ENCODE measurements at regions not wholly inside any gene's neighbourhood (a gene's known extent, or its start where the extent isn't known, plus 50 kb on each side); places are given as distances from the start of the nearest gene placed in this dataset.

- Mint-ChIP-seq H3K4me3 (no peak overlapping the region), H3K9me3 (peaks cover 54 to 64% of the 10 kb centered on the region in 2 experiments), H3K36me3 (ENCODE audit: insufficient read depth in 1 of 3, low read depth in 3 of 3) (peaks cover under 1 to 5% (median 3%) of the 10 kb centered on the region in 3 experiments; a peak in 5 of 7 replicates), H3K27me3 (ENCODE audit: low read depth) (no peaks in the 10 kb centered on the region; the same call in 1 of the 2 replicates), H3K27ac (no peak overlapping the region), H3K4me1 (no peaks in the 10 kb centered on the region)
- Histone ChIP-seq H4K8ac (replicated peaks; ENCODE audit: insufficient read length, low read depth, low read length) (no peak overlapping the region), H3T11ph (ENCODE audit: low read length) (no peak overlapping the region), H2BK5ac (ENCODE audit: insufficient read length, low read length) (no peak overlapping the region), H2BK12ac (ENCODE audit: insufficient read length, low read depth, low read length) (no peak overlapping the region), H3K79me1 (ENCODE audit: insufficient read depth, low read depth, low read length, poor library complexity, severe bottlenecking) (no peaks in the 10 kb centered on the region), H3K14ac (ENCODE audit: insufficient read depth, low read length) (no peak overlapping the region), H3K56ac (ENCODE audit: insufficient read length, low read depth, low read length) (no peak overlapping the region), H3K9me3 (ENCODE audit: control insufficient read depth, low read depth, low read length) (peaks cover 18% of the 10 kb centered on the region), H3K4me1 (ENCODE audit: insufficient read depth, low read length) (no peaks in the 10 kb centered on the region), H2BK20ac (ENCODE audit: low read depth, low read length, poor library complexity, severe bottlenecking) (no peak overlapping the region), H3K9ac (ENCODE audit: extremely low read depth, insufficient read length, low read length) (no peak overlapping the region), H2AFZ (ENCODE audit: low read length) (no peak overlapping the region), H4K5ac (ENCODE audit: insufficient read length, low read depth, low read length) (no peak overlapping the region), H3K27ac (ENCODE audit: insufficient read length, low read depth, low read length) (no peak overlapping the region), H3K23ac (ENCODE audit: insufficient read length, low read depth, low read length) (no peak overlapping the region), H3K79me2 (ENCODE audit: insufficient read depth, low read length) (no peaks in the 10 kb centered on the region), H4K91ac (ENCODE audit: insufficient read length, low read depth, low read length) (no peak overlapping the region), H3K18ac (ENCODE audit: insufficient read length, low read depth, low read length) (no peak overlapping the region), H2AK5ac (ENCODE audit: insufficient read length, low read length) (no peak overlapping the region), H3K23me2 (ENCODE audit: insufficient read length, low read depth, low read length, poor library complexity, severe bottlenecking) (no peaks in the 10 kb centered on the region), H3K27me3 (ENCODE audit: insufficient read depth, low read length) (no peaks in the 10 kb centered on the region), H2BK120ac (ENCODE audit: low read depth, low read length, poor library complexity, severe bottlenecking) (no peak overlapping the region), H3K4ac (ENCODE audit: low read depth, low read length) (no peak overlapping the region), H2BK15ac (ENCODE audit: low read depth, low read length) (no peak overlapping the region), H4K20me1 (ENCODE audit: control insufficient read depth, insufficient read depth, insufficient read length) (no peaks in the 10 kb centered on the region), H3K4me2 (ENCODE audit: insufficient read depth, insufficient read length, low read length) (no peak overlapping the region)
- TF ChIP-seq CTCF (conservative IDR thresholded peaks at IDR 0.05): no peak
- DNase-seq: no peak
- WGBS (ENCODE audit: extremely low coverage, insufficient read length, low lambda C conversion rate): no CpG with 5 or more reads among the region's 2 CpGs
Measured at GRCh38 chrX:82816562-82816961, 691.5 kb upstream of the POU3F4 start.
